Activated naive CD8-positive, alpha-beta T cell (primary cell): ENCODE measurements at regions not wholly inside any gene's neighbourhood (a gene's known extent, or its start where the extent isn't known, plus 50 kb on each side); places are given as distances from the start of the nearest gene placed in this dataset.

ENCODE experiments used
- H3K27ac Mint-ChIP-seq: one replicate; pipeline ENCODE4 v1.8.0; 2021; ENCODE audit warnings: mixed read lengths
- H3K27me3 Mint-ChIP-seq: one replicate; pipeline ENCODE4 v1.8.0; 2021; ENCODE audit warnings: mixed read lengths
- H3K36me3 Mint-ChIP-seq: one replicate; pipeline ENCODE4 v1.8.0; 2021; ENCODE audit warnings: mixed read lengths
- H3K4me1 Mint-ChIP-seq: one replicate; pipeline ENCODE4 v1.8.0; 2021; ENCODE audit warnings: low read depth, mixed read lengths
- H3K4me3 Mint-ChIP-seq: one replicate; pipeline ENCODE4 v1.8.0; 2021; ENCODE audit warnings: mild to moderate bottlenecking, mixed read lengths
- H3K9me3 Mint-ChIP-seq: one replicate; pipeline ENCODE4 v1.8.0; 2021; ENCODE audit warnings: low read depth, mixed read lengths

- no peaks in the 10 kb centered on the region for H3K9me3 Mint-ChIP-seq
- no peaks in the 10 kb centered on the region for H3K36me3 Mint-ChIP-seq
- no peak overlapping the region for H3K27ac Mint-ChIP-seq
- no peaks in the 10 kb centered on the region for H3K4me1 Mint-ChIP-seq
- H3K27me3 Mint-ChIP-seq = no peaks in the 10 kb centered on the region
- no peak overlapping the region for H3K4me3 Mint-ChIP-seq
These were observed 112.6 kb upstream of the PPARGC1A start for GRCh38 chr4:24002330-24002966.

GRCh38 chr4:24001486-24002329 lies 111.9 kb upstream of the PPARGC1A start:
- H3K27me3 Mint-ChIP-seq = no peaks in the 10 kb centered on the region
- H3K4me3 Mint-ChIP-seq = no peak overlapping the region
- no peak overlapping the region for H3K27ac Mint-ChIP-seq
- H3K9me3 Mint-ChIP-seq = no peaks in the 10 kb centered on the region
- no peaks in the 10 kb centered on the region for H3K36me3 Mint-ChIP-seq
- H3K4me1 Mint-ChIP-seq = no peaks in the 10 kb centered on the region

DNA sequence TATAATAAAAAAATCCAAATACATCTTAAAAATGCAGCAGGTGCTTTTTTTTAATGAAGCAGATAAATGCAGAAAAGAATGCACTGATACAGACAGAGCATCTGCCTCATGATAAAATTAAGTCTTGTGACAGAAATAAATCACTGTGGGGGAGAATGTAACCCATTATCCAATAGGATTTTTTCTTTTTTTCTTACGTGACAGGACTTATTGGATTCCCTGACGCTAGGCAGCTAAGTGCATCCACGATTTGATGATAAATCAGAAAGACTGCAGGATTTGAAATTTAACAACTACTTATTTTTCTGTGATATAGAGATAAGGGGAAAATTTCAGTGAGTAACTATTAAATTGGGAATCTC lies 110.6 kb upstream of the PPARGC1A start:
- Mint-ChIP-seq H3K27me3 (no peaks in the 10 kb centered on the region), H3K9me3 (no peaks in the 10 kb centered on the region), H3K4me1 (no peaks in the 10 kb centered on the region), H3K36me3 (no peaks in the 10 kb centered on the region), H3K4me3 (no peak overlapping the region), H3K27ac (no peak overlapping the region)

GRCh38 chr4:23999714-24000469 lies 110.0 kb upstream of the PPARGC1A start:
- Mint-ChIP-seq H3K36me3 (no peaks in the 10 kb centered on the region), H3K27ac (no peak overlapping the region), H3K27me3 (no peaks in the 10 kb centered on the region), H3K9me3 (no peaks in the 10 kb centered on the region), H3K4me3 (no peak overlapping the region), H3K4me1 (no peaks in the 10 kb centered on the region)

GRCh38 chr4:23993373-23993772 lies 103.5 kb upstream of the PPARGC1A start:
- no peaks in the 10 kb centered on the region for H3K36me3 Mint-ChIP-seq
- no peaks in the 10 kb centered on the region for H3K27me3 Mint-ChIP-seq
- H3K4me1 Mint-ChIP-seq = no peaks in the 10 kb centered on the region
- no peaks in the 10 kb centered on the region for H3K9me3 Mint-ChIP-seq
- no peak overlapping the region for H3K4me3 Mint-ChIP-seq
- H3K27ac Mint-ChIP-seq = no peak overlapping the region

DNA sequence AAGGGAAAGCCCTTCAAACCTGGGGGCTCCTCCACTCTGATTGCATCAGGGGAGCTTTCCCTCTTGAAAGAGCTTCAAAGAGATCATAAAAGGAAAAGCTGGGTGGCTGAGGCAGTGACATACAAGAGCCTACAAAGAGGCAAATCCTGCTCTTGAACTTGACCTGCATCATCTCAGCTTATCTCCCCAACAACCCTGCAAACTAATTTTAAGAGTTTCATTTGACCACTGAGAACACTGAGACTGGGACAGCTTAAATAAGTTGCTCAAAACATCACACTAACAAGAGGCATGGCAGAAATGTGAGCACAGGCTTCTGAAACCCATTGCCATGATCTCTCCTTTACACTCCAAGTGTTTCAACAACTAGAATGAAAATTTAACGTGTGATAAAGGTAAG lies 101.6 kb upstream of the PPARGC1A start:
- Mint-ChIP-seq H3K27me3 (no peaks in the 10 kb centered on the region), H3K36me3 (no peaks in the 10 kb centered on the region), H3K4me1 (no peaks in the 10 kb centered on the region), H3K27ac (no peak overlapping the region), H3K9me3 (no peaks in the 10 kb centered on the region), H3K4me3 (no peak overlapping the region)

GRCh38 chr4:23986270-23986669 lies 96.4 kb upstream of the PPARGC1A start:
- Mint-ChIP-seq H3K4me1 (no peaks in the 10 kb centered on the region), H3K36me3 (no peaks in the 10 kb centered on the region), H3K27me3 (no peaks in the 10 kb centered on the region), H3K27ac (no peak overlapping the region), H3K4me3 (no peak overlapping the region), H3K9me3 (no peaks in the 10 kb centered on the region)

- Mint-ChIP-seq H3K4me1 (no peaks in the 10 kb centered on the region), H3K4me3 (no peak overlapping the region), H3K27me3 (no peaks in the 10 kb centered on the region), H3K9me3 (no peaks in the 10 kb centered on the region), H3K27ac (no peak overlapping the region), H3K36me3 (no peaks in the 10 kb centered on the region)
These were observed 91.5 kb upstream of the PPARGC1A start for GRCh38 chr4:23981328-23981727.

GRCh38 chr4:23979534-23979933 lies 89.7 kb upstream of the PPARGC1A start:
- Mint-ChIP-seq H3K27me3 (no peaks in the 10 kb centered on the region), H3K9me3 (no peaks in the 10 kb centered on the region), H3K4me1 (no peaks in the 10 kb centered on the region), H3K36me3 (no peaks in the 10 kb centered on the region), H3K27ac (no peak overlapping the region), H3K4me3 (no peak overlapping the region)

- H3K9me3 Mint-ChIP-seq = no peaks in the 10 kb centered on the region
- no peaks in the 10 kb centered on the region for H3K27me3 Mint-ChIP-seq
- no peak overlapping the region for H3K27ac Mint-ChIP-seq
- no peaks in the 10 kb centered on the region for H3K36me3 Mint-ChIP-seq
- no peak overlapping the region for H3K4me3 Mint-ChIP-seq
- H3K4me1 Mint-ChIP-seq = no peaks in the 10 kb centered on the region
These were observed 88.2 kb upstream of the PPARGC1A start for GRCh38 chr4:23978002-23978401.

DNA sequence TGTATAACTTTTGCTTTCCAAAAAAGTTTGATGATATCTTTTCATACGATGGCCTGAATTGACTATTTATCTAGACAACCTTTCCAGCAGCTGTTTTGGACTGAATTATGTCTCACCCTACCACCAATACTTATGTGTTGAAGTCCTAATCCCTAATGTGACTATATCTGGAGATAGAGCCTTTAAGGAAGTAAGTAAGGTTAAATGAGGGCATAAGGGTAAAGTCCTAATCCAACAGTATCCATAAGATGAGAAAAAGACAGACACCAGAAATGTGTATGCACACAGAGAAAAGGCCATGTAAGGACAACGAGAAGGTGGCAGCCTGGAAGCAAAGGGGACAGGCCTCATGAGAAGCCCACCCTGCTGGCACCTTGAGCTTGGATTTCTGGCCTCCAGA lies 86.6 kb upstream of the PPARGC1A start:
- H3K27ac Mint-ChIP-seq = no peak overlapping the region
- no peaks in the 10 kb centered on the region for H3K36me3 Mint-ChIP-seq
- no peaks in the 10 kb centered on the region for H3K9me3 Mint-ChIP-seq
- no peaks in the 10 kb centered on the region for H3K4me1 Mint-ChIP-seq
- H3K27me3 Mint-ChIP-seq = no peaks in the 10 kb centered on the region
- no peak overlapping the region for H3K4me3 Mint-ChIP-seq

DNA sequence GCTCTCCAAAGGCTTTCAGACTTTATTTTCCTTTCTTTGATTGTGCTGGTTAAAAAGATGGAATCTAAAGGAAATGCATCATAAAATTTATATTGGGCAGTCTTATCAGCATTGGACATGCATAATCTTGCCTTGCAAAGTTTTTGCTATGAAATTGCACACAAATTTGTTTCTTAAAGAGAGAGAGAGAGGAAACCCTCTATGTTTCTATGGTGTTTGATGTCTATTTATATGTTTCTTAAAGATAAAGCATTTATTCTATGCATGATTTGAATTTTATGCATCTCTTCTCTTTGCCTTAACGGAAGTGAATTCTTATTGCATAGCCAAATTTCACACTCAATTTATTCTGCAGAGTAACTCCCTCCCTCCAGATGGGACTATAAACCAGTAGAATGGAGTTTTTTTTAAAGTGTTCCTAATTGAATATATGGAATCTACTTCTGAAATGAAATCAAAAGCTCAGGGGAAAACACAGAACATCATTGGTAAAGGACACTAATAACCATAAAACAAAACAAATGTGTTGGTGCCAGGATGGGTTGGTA lies 83.5 kb upstream of the PPARGC1A start:
- H3K4me1 Mint-ChIP-seq = no peaks in the 10 kb centered on the region
- no peaks in the 10 kb centered on the region for H3K27me3 Mint-ChIP-seq
- no peak overlapping the region for H3K27ac Mint-ChIP-seq
- H3K4me3 Mint-ChIP-seq = no peak overlapping the region
- H3K9me3 Mint-ChIP-seq = no peaks in the 10 kb centered on the region
- no peaks in the 10 kb centered on the region for H3K36me3 Mint-ChIP-seq

GRCh38 chr4:23972805-23973204 lies 83.0 kb upstream of the PPARGC1A start:
- H3K36me3 Mint-ChIP-seq = no peaks in the 10 kb centered on the region
- H3K4me1 Mint-ChIP-seq = no peaks in the 10 kb centered on the region
- no peak overlapping the region for H3K4me3 Mint-ChIP-seq
- H3K27me3 Mint-ChIP-seq = no peaks in the 10 kb centered on the region
- H3K9me3 Mint-ChIP-seq = no peaks in the 10 kb centered on the region
- H3K27ac Mint-ChIP-seq = no peak overlapping the region

DNA sequence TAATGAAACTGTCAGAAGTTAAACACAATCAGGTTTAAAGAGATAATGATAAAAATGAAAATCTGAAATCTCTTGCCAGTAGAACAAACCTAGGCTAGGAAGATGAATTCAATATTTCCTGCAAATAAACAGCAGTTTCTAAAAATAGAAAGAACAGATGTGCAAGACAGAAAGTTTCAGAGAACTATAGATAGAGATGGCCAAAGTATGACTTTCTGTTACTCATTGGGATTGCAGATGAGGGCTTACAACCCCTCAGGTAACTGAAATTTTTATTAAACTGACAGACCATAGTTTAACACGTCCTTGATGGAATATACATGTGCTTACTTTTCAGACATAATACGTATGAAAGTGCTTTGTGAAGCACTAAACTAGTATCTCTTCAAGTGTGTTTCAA lies 82.3 kb upstream of the PPARGC1A start:
- H3K27me3 Mint-ChIP-seq = no peaks in the 10 kb centered on the region
- H3K4me1 Mint-ChIP-seq = no peaks in the 10 kb centered on the region
- no peaks in the 10 kb centered on the region for H3K9me3 Mint-ChIP-seq
- no peak overlapping the region for H3K4me3 Mint-ChIP-seq
- no peaks in the 10 kb centered on the region for H3K36me3 Mint-ChIP-seq
- no peak overlapping the region for H3K27ac Mint-ChIP-seq

DNA sequence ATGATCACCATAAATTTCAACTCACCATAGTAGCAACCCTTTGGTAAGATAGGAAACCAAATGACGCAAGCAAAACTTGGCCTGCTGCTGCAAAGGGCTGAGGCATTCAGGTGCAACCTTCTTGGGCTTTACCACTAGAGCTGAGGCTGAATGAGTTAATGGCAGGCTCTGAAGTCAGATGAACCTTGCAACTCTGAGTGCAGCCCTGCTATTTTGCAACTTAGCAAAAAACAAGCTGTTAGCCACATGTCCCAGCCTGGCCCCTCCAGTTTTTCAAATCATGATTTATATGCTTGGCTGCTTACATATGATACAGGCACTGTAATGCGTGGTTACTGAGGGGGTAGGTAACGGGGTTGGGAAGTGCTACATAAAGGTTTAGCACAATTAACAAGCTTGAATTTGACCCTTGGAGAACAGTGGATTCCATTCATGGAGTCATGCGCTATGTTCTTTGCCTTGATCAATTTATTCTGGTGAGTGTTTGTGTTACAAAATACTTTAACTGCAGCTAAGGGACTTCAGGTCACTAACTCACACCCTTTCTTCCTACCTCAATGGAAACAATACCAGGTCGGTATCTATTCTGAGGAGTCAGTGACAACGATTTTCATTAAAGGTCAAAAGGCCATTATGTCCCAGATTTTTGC lies 80.5 kb upstream of the PPARGC1A start:
- Mint-ChIP-seq H3K9me3 (no peaks in the 10 kb centered on the region), H3K27me3 (no peaks in the 10 kb centered on the region), H3K4me3 (no peak overlapping the region), H3K4me1 (no peaks in the 10 kb centered on the region), H3K36me3 (no peaks in the 10 kb centered on the region), H3K27ac (no peak overlapping the region)
